Stomach (tissue), 4 donors: ENCODE measurements at regions not wholly inside any gene's neighbourhood (a gene's known extent, or its start where the extent isn't known, plus 50 kb on each side); places are given as distances from the start of the nearest gene placed in this dataset.

ENCODE experiments used
- EP300 ChIP-seq: sonication (generic); formaldehyde crosslinking; IDR thresholded peaks from one replicate; pipeline ENCODE4 v1.6.1; 2017; ENCODE audit warnings: antibody characterized with exemption
- POLR2A ChIP-seq, 4 donors: fragments of 450-650 bp; IDR thresholded peaks; one replicate each; pipeline ENCODE4 v1.6.1; 2016; ENCODE audit warnings: antibody characterized with exemption in 4 of 4, control low read depth in 2 of 4, mild to moderate bottlenecking in 1 of 4, moderate library complexity in 1 of 4
- POLR2AphosphoS5 ChIP-seq, 3 donors: sonication (generic); formaldehyde crosslinking; IDR thresholded peaks; one replicate each; pipeline ENCODE4 v1.6.1; 2016; ENCODE audit warnings: antibody characterized with exemption in 3 of 3
- TF ChIP-seq, protein P1 (sequence below), 7 experiments: fragments of 450-650 bp in 4 of 7; fragments of 200-600 bp in 3 of 7; sonication (generic) in 3 of 7; IDR thresholded peaks; one replicate each; pipeline ENCODE4 v1.5.1; 2016 to 2019; ENCODE audit warnings: antibody characterized with exemption in 7 of 7, control low read depth in 2 of 7, mild to moderate bottlenecking in 1 of 7

DNA sequence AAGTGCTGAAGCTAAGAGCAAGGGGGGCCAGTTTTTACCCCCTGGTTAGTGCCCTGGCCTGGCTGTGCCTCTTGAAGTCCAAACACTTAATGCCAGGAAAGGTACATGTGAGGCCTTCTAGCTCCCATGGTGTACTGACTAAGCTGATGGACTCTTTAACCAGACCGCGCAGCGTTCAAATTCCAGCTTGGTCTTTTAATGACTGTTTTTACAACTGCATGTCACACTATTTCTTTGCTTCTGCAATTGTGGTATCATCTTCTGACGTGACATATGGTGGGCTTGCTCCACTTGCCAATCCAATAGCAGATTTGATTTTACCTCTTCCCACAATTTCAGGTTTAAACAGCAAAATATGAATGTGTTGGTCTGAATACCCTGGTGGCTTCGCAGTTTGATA lies 197.3 kb downstream of the HUNK start:
- TF ChIP-seq EP300 (no peak), POLR2A (IDR thresholded peaks at IDR 0.05) (no peak), POLR2AphosphoS5 (IDR thresholded peaks at IDR 0.05) (no peak)
- TF ChIP-seq, protein P1, sequence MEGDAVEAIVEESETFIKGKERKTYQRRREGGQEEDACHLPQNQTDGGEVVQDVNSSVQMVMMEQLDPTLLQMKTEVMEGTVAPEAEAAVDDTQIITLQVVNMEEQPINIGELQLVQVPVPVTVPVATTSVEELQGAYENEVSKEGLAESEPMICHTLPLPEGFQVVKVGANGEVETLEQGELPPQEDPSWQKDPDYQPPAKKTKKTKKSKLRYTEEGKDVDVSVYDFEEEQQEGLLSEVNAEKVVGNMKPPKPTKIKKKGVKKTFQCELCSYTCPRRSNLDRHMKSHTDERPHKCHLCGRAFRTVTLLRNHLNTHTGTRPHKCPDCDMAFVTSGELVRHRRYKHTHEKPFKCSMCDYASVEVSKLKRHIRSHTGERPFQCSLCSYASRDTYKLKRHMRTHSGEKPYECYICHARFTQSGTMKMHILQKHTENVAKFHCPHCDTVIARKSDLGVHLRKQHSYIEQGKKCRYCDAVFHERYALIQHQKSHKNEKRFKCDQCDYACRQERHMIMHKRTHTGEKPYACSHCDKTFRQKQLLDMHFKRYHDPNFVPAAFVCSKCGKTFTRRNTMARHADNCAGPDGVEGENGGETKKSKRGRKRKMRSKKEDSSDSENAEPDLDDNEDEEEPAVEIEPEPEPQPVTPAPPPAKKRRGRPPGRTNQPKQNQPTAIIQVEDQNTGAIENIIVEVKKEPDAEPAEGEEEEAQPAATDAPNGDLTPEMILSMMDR (IDR thresholded peaks at IDR 0.05) = no peak
